ENCODE measurements at regions not wholly inside any gene's neighbourhood (a gene's known extent, or its start where the extent isn't known, plus 50 kb on each side); places are given as distances from the start of the nearest gene placed in this dataset.

DNA sequence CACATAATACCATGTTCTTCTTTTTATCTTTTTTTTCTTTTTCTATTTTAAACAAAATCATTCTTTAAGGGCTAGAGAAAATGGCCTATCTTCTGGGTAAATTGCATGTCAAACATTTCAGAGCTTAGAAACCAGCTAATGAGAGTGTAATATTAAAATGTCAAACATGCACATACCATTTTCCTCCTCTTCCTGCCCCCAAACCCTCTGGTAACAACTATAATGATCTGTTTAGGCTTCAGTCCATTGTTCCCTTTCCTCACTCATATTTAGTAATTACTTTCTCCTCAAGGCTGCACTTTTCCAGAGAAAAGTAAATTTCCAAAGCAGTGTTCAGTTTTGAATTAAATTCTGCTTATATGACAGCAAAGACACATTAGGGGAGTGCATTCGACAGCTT lies 224.3 kb upstream of the ROBO2 start:
- Histone ChIP-seq H3K36me3 (ENCODE audit: control insufficient read depth in 1 of 2, insufficient read depth in 2 of 2, low read depth in 1 of 2, low read length in 2 of 2) (no peaks in the 10 kb centered on the region), H2BK12ac (ENCODE audit: low read length in 2 of 2) (no peak overlapping the region), H3K27ac (ENCODE audit: low read length, poor library complexity, severe bottlenecking) (no peak overlapping the region), H3K14ac (ENCODE audit: low read length in 2 of 2) (no peak overlapping the region), H3K4me3 (ENCODE audit: insufficient read depth in 1 of 2, low read depth in 1 of 2, low read length in 2 of 2) (no peak overlapping the region), H4K91ac (ENCODE audit: low read length) (no peak overlapping the region), H2BK5ac (ENCODE audit: low read depth, low read length, poor library complexity, severe bottlenecking) (no peak overlapping the region), H3K79me1 (replicated peaks; ENCODE audit: low read length, poor library complexity, severe bottlenecking) (no peaks in the 10 kb centered on the region), H3K9ac (ENCODE audit: low read length) (no peak overlapping the region), H3K4me2 (ENCODE audit: low read length, poor library complexity, severe bottlenecking) (no peak overlapping the region), H4K8ac (ENCODE audit: low read length) (no peak overlapping the region), H3K4me1 (ENCODE audit: control insufficient read depth, insufficient read depth, low read depth, low read length) (no peaks in the 10 kb centered on the region), H2AFZ (ENCODE audit: low read depth, low read length) (no peak overlapping the region), H2AK5ac (ENCODE audit: low read length, severe bottlenecking) (no peak overlapping the region), H3K23ac (ENCODE audit: low read length in 2 of 2) (no peak overlapping the region), H3K27me3 (ENCODE audit: control insufficient read depth in 1 of 2, insufficient read depth in 1 of 2, low read length in 2 of 2) (no peaks in the 10 kb centered on the region), H3K9me3 (ENCODE audit: control insufficient read depth, low read length) (peaks cover 14% of the 10 kb centered on the region), H2BK120ac (ENCODE audit: low read depth, low read length) (no peak overlapping the region), H3K18ac (ENCODE audit: low read depth in 1 of 2, low read length in 2 of 2) (no peak overlapping the region), H2BK15ac (ENCODE audit: low read depth, poor library complexity, severe bottlenecking) (no peak overlapping the region), H3K4ac (ENCODE audit: low read depth in 1 of 2, low read length in 2 of 2) (no peak overlapping the region)
- WGBS: 80% methylated on average over 1 of the region's 1 CpG
- no peak for DNase-seq

- H2BK12ac ChIP-seq (ENCODE audit: low read length in 2 of 2): no peak overlapping the region
- DNase-seq: no peak
- H2AFZ ChIP-seq (ENCODE audit: low read depth, low read length): no peak overlapping the region
- no peak overlapping the region for H3K27ac ChIP-seq (ENCODE audit: low read length, poor library complexity, severe bottlenecking)
- WGBS: no CpG with 5 or more reads among the region's 1 CpG
- H3K4me1 ChIP-seq (ENCODE audit: control insufficient read depth, insufficient read depth, low read depth, low read length): peaks cover 2% of the 10 kb centered on the region
- no peaks in the 10 kb centered on the region for H3K79me1 ChIP-seq (replicated peaks; ENCODE audit: low read length, poor library complexity, severe bottlenecking)
- H3K14ac ChIP-seq (ENCODE audit: low read length in 2 of 2): no peak overlapping the region
- no peak overlapping the region for H3K4ac ChIP-seq (ENCODE audit: low read depth in 1 of 2, low read length in 2 of 2)
- no peak overlapping the region for H3K4me3 ChIP-seq (ENCODE audit: insufficient read depth in 1 of 2, low read depth in 1 of 2, low read length in 2 of 2)
- no peak overlapping the region for H2BK120ac ChIP-seq (ENCODE audit: low read depth, low read length)
- H4K91ac ChIP-seq (ENCODE audit: low read length): no peak overlapping the region
- no peaks in the 10 kb centered on the region for H3K27me3 ChIP-seq (ENCODE audit: control insufficient read depth in 1 of 2, insufficient read depth in 1 of 2, low read length in 2 of 2)
- no peak overlapping the region for H2AK5ac ChIP-seq (ENCODE audit: low read length, severe bottlenecking)
- no peaks in the 10 kb centered on the region for H3K36me3 ChIP-seq (ENCODE audit: control insufficient read depth in 1 of 2, insufficient read depth in 2 of 2, low read depth in 1 of 2, low read length in 2 of 2)
- H2BK5ac ChIP-seq (ENCODE audit: low read depth, low read length, poor library complexity, severe bottlenecking): no peak overlapping the region
- no peak overlapping the region for H2BK15ac ChIP-seq (ENCODE audit: low read depth, poor library complexity, severe bottlenecking)
- peaks cover 14% of the 10 kb centered on the region for H3K9me3 ChIP-seq (ENCODE audit: control insufficient read depth, low read length)
- H3K9ac ChIP-seq (ENCODE audit: low read length): no peak overlapping the region
- H3K4me2 ChIP-seq (ENCODE audit: low read length, poor library complexity, severe bottlenecking): no peak overlapping the region
- H3K23ac ChIP-seq (ENCODE audit: low read length in 2 of 2): no peak overlapping the region
- H4K8ac ChIP-seq (ENCODE audit: low read length): no peak overlapping the region
- no peak overlapping the region for H3K18ac ChIP-seq (ENCODE audit: low read depth in 1 of 2, low read length in 2 of 2)
Measured at GRCh38 chr3:76820481-76820880, 219.4 kb upstream of the ROBO2 start.

DNA sequence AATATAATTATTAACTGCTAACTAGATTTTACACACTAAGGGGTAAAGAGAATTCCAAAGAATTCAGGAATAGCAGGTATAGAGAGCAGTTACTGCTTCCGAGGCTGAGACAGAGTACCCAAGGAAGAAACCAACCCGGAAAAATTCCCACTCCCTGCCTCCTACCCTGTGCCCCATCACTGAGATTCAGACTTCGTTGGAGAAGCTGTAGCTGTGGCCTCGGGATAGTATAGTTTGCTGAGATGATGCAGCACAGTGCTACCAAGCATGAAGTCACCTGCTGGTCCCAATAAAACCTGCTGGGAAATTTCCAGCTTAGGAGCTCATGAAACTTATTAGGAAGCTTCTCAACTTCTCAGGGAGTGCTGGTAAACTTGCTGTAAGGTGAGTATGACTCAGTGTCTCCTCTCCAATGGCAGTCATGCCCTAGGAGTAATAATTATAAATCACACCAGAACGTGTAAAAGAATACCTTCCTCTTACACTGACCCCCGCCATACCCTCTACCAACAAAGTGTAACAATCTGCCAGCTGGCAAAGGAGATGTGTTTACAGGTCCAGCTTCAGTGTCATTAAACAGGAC lies 215.2 kb upstream of the ROBO2 start:
- no peak overlapping the region for H3K23ac ChIP-seq (ENCODE audit: low read length in 2 of 2)
- H3K4ac ChIP-seq (ENCODE audit: low read depth in 1 of 2, low read length in 2 of 2): no peak overlapping the region
- DNase-seq: no peak
- H3K9ac ChIP-seq (ENCODE audit: low read length): no peak overlapping the region
- no peak overlapping the region for H4K91ac ChIP-seq (ENCODE audit: low read length)
- no peak overlapping the region for H3K18ac ChIP-seq (ENCODE audit: low read depth in 1 of 2, low read length in 2 of 2)
- H3K4me2 ChIP-seq (ENCODE audit: low read length, poor library complexity, severe bottlenecking): no peak overlapping the region
- H3K14ac ChIP-seq (ENCODE audit: low read length in 2 of 2): no peak overlapping the region
- H3K27me3 ChIP-seq (ENCODE audit: control insufficient read depth in 1 of 2, insufficient read depth in 1 of 2, low read length in 2 of 2): no peaks in the 10 kb centered on the region
- H2AK5ac ChIP-seq (ENCODE audit: low read length, severe bottlenecking): no peak overlapping the region
- no peak overlapping the region for H2AFZ ChIP-seq (ENCODE audit: low read depth, low read length)
- H3K79me1 ChIP-seq (replicated peaks; ENCODE audit: low read length, poor library complexity, severe bottlenecking): no peaks in the 10 kb centered on the region
- no peak overlapping the region for H2BK120ac ChIP-seq (ENCODE audit: low read depth, low read length)
- H2BK12ac ChIP-seq (ENCODE audit: low read length in 2 of 2): no peak overlapping the region
- H2BK5ac ChIP-seq (ENCODE audit: low read depth, low read length, poor library complexity, severe bottlenecking): no peak overlapping the region
- no peak overlapping the region for H3K27ac ChIP-seq (ENCODE audit: low read length, poor library complexity, severe bottlenecking)
- peaks cover 3% of the 10 kb centered on the region for H3K9me3 ChIP-seq (ENCODE audit: control insufficient read depth, low read length)
- peaks cover 2% of the 10 kb centered on the region for H3K4me1 ChIP-seq (ENCODE audit: control insufficient read depth, insufficient read depth, low read depth, low read length)
- H4K8ac ChIP-seq (ENCODE audit: low read length): no peak overlapping the region
- no peak overlapping the region for H2BK15ac ChIP-seq (ENCODE audit: low read depth, poor library complexity, severe bottlenecking)
- H3K4me3 ChIP-seq (ENCODE audit: insufficient read depth in 1 of 2, low read depth in 1 of 2, low read length in 2 of 2): no peak overlapping the region
- 81% methylated on average over 4 of the region's 6 CpGs for WGBS
- H3K36me3 ChIP-seq (ENCODE audit: control insufficient read depth in 1 of 2, insufficient read depth in 2 of 2, low read depth in 1 of 2, low read length in 2 of 2): no peaks in the 10 kb centered on the region

GRCh38 chr3:76826861-76827260 lies 213.0 kb upstream of the ROBO2 start:
- Histone ChIP-seq H2AFZ (ENCODE audit: low read depth, low read length) (no peak overlapping the region), H3K4me3 (ENCODE audit: insufficient read depth in 1 of 2, low read depth in 1 of 2, low read length in 2 of 2) (no peak overlapping the region), H3K27ac (ENCODE audit: low read length, poor library complexity, severe bottlenecking) (no peak overlapping the region), H3K9ac (ENCODE audit: low read length) (no peak overlapping the region), H3K18ac (ENCODE audit: low read depth in 1 of 2, low read length in 2 of 2) (no peak overlapping the region), H2BK12ac (ENCODE audit: low read length in 2 of 2) (no peak overlapping the region), H3K14ac (ENCODE audit: low read length in 2 of 2) (no peak overlapping the region), H3K4me1 (ENCODE audit: control insufficient read depth, insufficient read depth, low read depth, low read length) (peaks cover 2% of the 10 kb centered on the region), H3K23ac (ENCODE audit: low read length in 2 of 2) (no peak overlapping the region), H3K9me3 (ENCODE audit: control insufficient read depth, low read length) (peaks cover 3% of the 10 kb centered on the region), H3K27me3 (ENCODE audit: control insufficient read depth in 1 of 2, insufficient read depth in 1 of 2, low read length in 2 of 2) (no peaks in the 10 kb centered on the region), H4K8ac (ENCODE audit: low read length) (no peak overlapping the region), H2BK5ac (ENCODE audit: low read depth, low read length, poor library complexity, severe bottlenecking) (no peak overlapping the region), H3K4me2 (ENCODE audit: low read length, poor library complexity, severe bottlenecking) (no peak overlapping the region), H3K36me3 (ENCODE audit: control insufficient read depth in 1 of 2, insufficient read depth in 2 of 2, low read depth in 1 of 2, low read length in 2 of 2) (no peaks in the 10 kb centered on the region), H4K91ac (ENCODE audit: low read length) (no peak overlapping the region), H2BK15ac (ENCODE audit: low read depth, poor library complexity, severe bottlenecking) (no peak overlapping the region), H3K79me1 (replicated peaks; ENCODE audit: low read length, poor library complexity, severe bottlenecking) (no peaks in the 10 kb centered on the region), H2AK5ac (ENCODE audit: low read length, severe bottlenecking) (no peak overlapping the region), H3K4ac (ENCODE audit: low read depth in 1 of 2, low read length in 2 of 2) (no peak overlapping the region), H2BK120ac (ENCODE audit: low read depth, low read length) (no peak overlapping the region)
- DNase-seq: peak; percentile 6
- WGBS: 80% methylated on average over 1 of the region's 5 CpGs

Measured in mesenchymal stem cell (in vitro differentiated cells and primary cell).